ENCODE measurements at regions not wholly inside any gene's neighbourhood (a gene's known extent, or its start where the extent isn't known, plus 50 kb on each side); places are given as distances from the start of the nearest gene placed in this dataset.

- Histone ChIP-seq H3K9me3 (ENCODE audit: low read depth) (no peaks in the 10 kb centered on the region), H3K4me2 (ENCODE audit: unreplicated experiment) (no peak overlapping the region), H3K9me2 (ENCODE audit: insufficient read depth) (no peaks in the 10 kb centered on the region), H3K9ac (no peak overlapping the region), H3F3A (ENCODE audit: insufficient read depth) (no peaks in the 10 kb centered on the region), H3K27ac (no peak overlapping the region), H3K4me3 (no peak overlapping the region), H3K27me3 (replicated peaks; ENCODE audit: insufficient read depth) (peaks cover 77% of the 10 kb centered on the region), H2AFZ (no peak overlapping the region), H3K4me1 (ENCODE audit: insufficient read depth) (no peaks in the 10 kb centered on the region), H3K79me2 (ENCODE audit: insufficient read depth) (no peaks in the 10 kb centered on the region), H3K36me3 (ENCODE audit: low read depth) (no peaks in the 10 kb centered on the region), H4K20me1 (ENCODE audit: insufficient read depth) (no peaks in the 10 kb centered on the region)
- 32 to 52% methylated on average over 9 of the region's 9 CpGs for WGBS, 2 experiments (ENCODE audit: low coverage in 1 of 2, low lambda C conversion rate in 2 of 2, missing lambda C conversion rate in 2 of 2)
- no peak for TF ChIP-seq EZH2phosphoT487 (IDR thresholded peaks at IDR 0.05; ENCODE audit: insufficient read depth, low read depth)
- TF ChIP-seq EZH2 (IDR thresholded peaks at IDR 0.05; ENCODE audit: insufficient read depth, poor library complexity, severe bottlenecking): no peak
- DNase-seq: no peak
- in situ Hi-C loops (cut with MboI): no loop called here
These were observed 127.1 kb downstream of the TRIM29 start for GRCh38 chr11:120010775-120011174.

DNA sequence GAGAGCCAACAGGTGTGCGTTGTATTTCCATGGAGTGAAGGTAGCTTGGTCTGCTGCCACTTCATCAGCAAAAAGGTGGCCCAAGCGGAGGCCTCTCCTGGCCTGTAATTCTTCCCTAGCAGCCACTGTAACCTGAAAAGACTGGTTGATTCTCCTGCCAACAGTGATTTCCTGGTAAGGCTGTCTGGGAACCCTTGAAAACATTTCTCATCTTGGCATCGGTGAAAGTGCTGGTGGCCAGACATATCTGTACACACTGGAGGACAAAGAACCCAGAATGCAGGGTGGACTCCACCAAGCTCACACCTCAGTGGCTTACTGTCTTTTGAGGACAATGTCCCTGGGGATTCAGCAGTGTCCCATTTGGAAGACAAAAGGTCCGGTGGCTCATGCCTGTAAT, 128.0 kb downstream of the TRIM29 start:
- Histone ChIP-seq H3K9ac (no peak overlapping the region), H3K4me2 (ENCODE audit: unreplicated experiment) (no peak overlapping the region), H3K4me1 (ENCODE audit: insufficient read depth) (no peaks in the 10 kb centered on the region), H4K20me1 (ENCODE audit: insufficient read depth) (no peaks in the 10 kb centered on the region), H3K9me3 (ENCODE audit: low read depth) (no peaks in the 10 kb centered on the region), H3K36me3 (ENCODE audit: low read depth) (no peaks in the 10 kb centered on the region), H3K27me3 (replicated peaks; ENCODE audit: insufficient read depth) (peaks cover 72% of the 10 kb centered on the region), H3F3A (ENCODE audit: insufficient read depth) (no peaks in the 10 kb centered on the region), H3K27ac (no peak overlapping the region), H3K9me2 (ENCODE audit: insufficient read depth) (no peaks in the 10 kb centered on the region), H3K4me3 (no peak overlapping the region), H2AFZ (no peak overlapping the region), H3K79me2 (ENCODE audit: insufficient read depth) (no peaks in the 10 kb centered on the region)
- in situ Hi-C loops (cut with MboI): no loop called here
- WGBS, 2 experiments (ENCODE audit: low coverage in 1 of 2, low lambda C conversion rate in 2 of 2, missing lambda C conversion rate in 2 of 2): 69 to 72% methylated on average over 4 of the region's 4 CpGs
- TF ChIP-seq EZH2 (IDR thresholded peaks at IDR 0.05; ENCODE audit: insufficient read depth, poor library complexity, severe bottlenecking) (no peak), EZH2phosphoT487 (IDR thresholded peaks at IDR 0.05; ENCODE audit: insufficient read depth, low read depth) (no peak)
- no peak for DNase-seq

DNA sequence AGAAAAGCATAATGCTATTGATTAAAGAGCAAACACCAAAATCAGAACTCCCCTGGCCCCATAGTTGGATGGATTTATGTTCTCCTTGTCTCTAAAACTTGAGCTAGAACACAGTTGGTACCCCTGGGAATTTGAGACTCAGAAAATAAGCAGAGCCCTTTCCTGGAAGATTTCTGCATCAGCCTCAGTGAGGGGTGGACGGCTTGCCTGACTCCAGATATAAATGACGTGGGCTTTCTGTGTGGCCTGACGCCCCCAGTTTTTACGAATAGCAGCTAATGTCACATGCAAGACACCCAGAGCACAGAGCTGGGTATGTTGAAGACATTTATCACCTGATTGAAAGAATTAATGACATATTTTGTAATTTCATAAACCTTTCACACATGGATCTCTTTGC, 130.8 kb downstream of the TRIM29 start:
- H3F3A ChIP-seq (ENCODE audit: insufficient read depth): no peaks in the 10 kb centered on the region
- no peak overlapping the region for H3K9ac ChIP-seq
- H3K4me2 ChIP-seq (ENCODE audit: unreplicated experiment): no peak overlapping the region
- WGBS, 2 experiments (ENCODE audit: low coverage in 1 of 2, low lambda C conversion rate in 2 of 2, missing lambda C conversion rate in 2 of 2): 37 to 40% methylated on average over 4 of the region's 4 CpGs
- H3K36me3 ChIP-seq (ENCODE audit: low read depth): no peaks in the 10 kb centered on the region
- H2AFZ ChIP-seq: no peak overlapping the region
- peaks cover 63% of the 10 kb centered on the region for H3K27me3 ChIP-seq (replicated peaks; ENCODE audit: insufficient read depth)
- no peak overlapping the region for H3K4me3 ChIP-seq
- H3K27ac ChIP-seq: no peak overlapping the region
- in situ Hi-C loops (cut with MboI): no loop called here
- H3K79me2 ChIP-seq (ENCODE audit: insufficient read depth): no peaks in the 10 kb centered on the region
- TF ChIP-seq EZH2 (IDR thresholded peaks at IDR 0.05; ENCODE audit: insufficient read depth, poor library complexity, severe bottlenecking) (no peak), EZH2phosphoT487 (IDR thresholded peaks at IDR 0.05; ENCODE audit: insufficient read depth, low read depth) (no peak)
- no peak for DNase-seq
- no peaks in the 10 kb centered on the region for H4K20me1 ChIP-seq (ENCODE audit: insufficient read depth)
- H3K9me2 ChIP-seq (ENCODE audit: insufficient read depth): no peaks in the 10 kb centered on the region
- no peaks in the 10 kb centered on the region for H3K4me1 ChIP-seq (ENCODE audit: insufficient read depth)
- H3K9me3 ChIP-seq (ENCODE audit: low read depth): no peaks in the 10 kb centered on the region

GRCh38 chr11:120004723-120005122, 133.2 kb downstream of the TRIM29 start:
- H3K9ac ChIP-seq: no peak overlapping the region
- DNase-seq: no peak
- no peaks in the 10 kb centered on the region for H3K36me3 ChIP-seq (ENCODE audit: low read depth)
- no peaks in the 10 kb centered on the region for H3F3A ChIP-seq (ENCODE audit: insufficient read depth)
- WGBS, 2 experiments (ENCODE audit: low coverage in 1 of 2, low lambda C conversion rate in 2 of 2, missing lambda C conversion rate in 2 of 2): 56% methylated on average over 4 of the region's 4 CpGs
- no peak overlapping the region for H2AFZ ChIP-seq
- no peak for TF ChIP-seq EZH2phosphoT487 (IDR thresholded peaks at IDR 0.05; ENCODE audit: insufficient read depth, low read depth)
- no peak for TF ChIP-seq EZH2 (IDR thresholded peaks at IDR 0.05; ENCODE audit: insufficient read depth, poor library complexity, severe bottlenecking)
- H3K27ac ChIP-seq: no peak overlapping the region
- H3K4me3 ChIP-seq: no peak overlapping the region
- H3K4me2 ChIP-seq (ENCODE audit: unreplicated experiment): no peak overlapping the region
- no peaks in the 10 kb centered on the region for H3K9me3 ChIP-seq (ENCODE audit: low read depth)
- no peaks in the 10 kb centered on the region for H3K79me2 ChIP-seq (ENCODE audit: insufficient read depth)
- peaks cover 70% of the 10 kb centered on the region for H3K27me3 ChIP-seq (replicated peaks; ENCODE audit: insufficient read depth)
- H4K20me1 ChIP-seq (ENCODE audit: insufficient read depth): no peaks in the 10 kb centered on the region
- no peaks in the 10 kb centered on the region for H3K4me1 ChIP-seq (ENCODE audit: insufficient read depth)
- in situ Hi-C loops (cut with MboI): no loop called here
- no peaks in the 10 kb centered on the region for H3K9me2 ChIP-seq (ENCODE audit: insufficient read depth)

All from GM23248 (cell line).